HG02678 (cell line): ENCODE measurements at regions not wholly inside any gene's neighbourhood (a gene's known extent, or its start where the extent isn't known, plus 50 kb on each side); places are given as distances from the start of the nearest gene placed in this dataset.
"Not testable (repeated sequence)": the region's sequence is repeated elsewhere in the genome, so short reads cannot be mapped to it uniquely, and the experiment has no call there.

Experiments used
- ATAC-seq: cut with Tn5 transposase; IDR thresholded peaks from one replicate; pipeline ENCODE4 v1.9.1; 2021; ENCODE audit warnings: mild to moderate bottlenecking, moderate library complexity; ENCODE audit not compliant: unreplicated experiment

DNA sequence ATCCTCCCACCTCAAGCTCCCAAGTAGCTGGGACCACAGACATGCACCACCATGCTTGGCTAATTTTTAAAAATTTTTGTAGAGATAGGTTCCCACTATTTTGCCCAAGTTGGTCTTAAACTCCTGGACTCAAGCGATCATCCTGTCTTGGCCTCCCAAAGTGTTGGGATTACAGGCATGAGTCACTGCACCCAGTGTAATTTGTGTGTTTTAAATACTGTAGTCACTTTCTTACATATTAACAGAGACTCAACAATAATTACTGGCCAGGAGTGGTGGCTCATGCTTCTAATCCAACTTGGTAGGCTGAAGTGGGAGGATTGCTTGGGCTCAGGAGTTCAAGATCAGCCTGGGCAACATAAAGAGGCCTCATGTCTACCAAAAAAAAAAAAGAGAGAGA, 293.0 kb downstream of the RDH14 start:
- no peak for ATAC-seq

DNA sequence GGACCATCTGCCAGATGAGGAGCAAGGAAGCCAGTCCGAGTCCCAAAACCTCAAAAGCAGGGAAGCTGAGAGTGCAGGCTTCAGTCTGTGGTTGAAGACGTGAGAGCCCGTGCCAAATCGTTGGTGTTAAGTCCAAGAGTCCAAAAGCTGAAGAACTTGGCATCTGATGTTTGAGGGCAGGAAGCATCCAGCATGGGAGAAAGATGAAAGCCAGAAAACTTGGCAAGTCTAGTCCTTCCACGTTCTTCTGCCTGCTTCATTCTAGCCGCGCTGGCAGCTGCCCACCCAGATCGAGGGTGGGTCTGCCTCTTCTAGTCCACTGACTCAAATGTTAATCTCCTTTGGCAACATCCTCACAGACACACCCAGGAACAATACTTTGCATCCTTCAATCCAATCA, 293.8 kb downstream of the RDH14 start:
- ATAC-seq: not testable (repeated sequence)

DNA sequence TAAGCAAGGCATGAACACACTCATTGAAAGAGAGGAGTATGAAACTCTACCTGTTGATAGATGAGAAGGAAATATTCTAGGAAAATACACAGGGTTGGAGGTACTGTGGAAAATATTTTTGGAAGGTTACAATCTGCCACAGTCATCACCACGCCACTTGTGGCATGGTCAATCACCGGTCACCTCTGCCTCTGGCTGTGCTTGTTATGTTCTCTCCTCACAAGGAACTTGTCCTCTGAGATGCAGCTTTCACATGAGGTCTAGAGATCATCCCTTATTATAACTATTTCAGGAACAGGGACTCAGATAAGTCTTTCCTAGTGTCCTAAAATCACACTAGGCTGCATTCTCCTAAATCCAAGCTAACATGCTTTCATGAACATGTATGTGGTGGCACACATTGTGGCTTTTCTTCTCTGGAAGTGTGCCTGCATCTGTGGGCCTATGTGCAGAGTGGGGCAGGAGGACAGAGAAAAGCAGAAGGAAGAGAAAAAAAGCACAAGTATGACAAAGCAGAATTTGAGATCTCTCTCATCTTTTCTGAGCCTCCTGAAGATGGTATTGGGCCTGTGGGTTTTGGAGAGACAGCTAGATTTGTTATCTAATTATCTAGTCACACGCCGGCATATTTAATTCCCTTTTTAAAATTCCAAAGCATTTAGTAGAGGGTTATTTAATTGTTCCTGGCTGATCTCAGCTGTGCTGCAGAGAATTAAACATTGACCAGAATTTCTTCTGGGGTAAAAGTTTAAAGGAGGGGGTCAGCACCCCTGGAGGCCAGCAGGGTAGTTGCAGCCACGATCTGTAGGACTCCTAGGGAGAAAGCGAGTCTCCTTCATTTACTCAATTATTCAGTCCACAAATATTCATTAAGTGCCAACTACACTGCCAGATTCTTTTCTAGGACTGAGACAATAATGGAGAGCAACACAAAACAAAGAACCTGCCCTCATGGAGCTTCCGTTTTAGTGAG, 294.6 kb downstream of the RDH14 start:
- ATAC-seq: no peak

DNA sequence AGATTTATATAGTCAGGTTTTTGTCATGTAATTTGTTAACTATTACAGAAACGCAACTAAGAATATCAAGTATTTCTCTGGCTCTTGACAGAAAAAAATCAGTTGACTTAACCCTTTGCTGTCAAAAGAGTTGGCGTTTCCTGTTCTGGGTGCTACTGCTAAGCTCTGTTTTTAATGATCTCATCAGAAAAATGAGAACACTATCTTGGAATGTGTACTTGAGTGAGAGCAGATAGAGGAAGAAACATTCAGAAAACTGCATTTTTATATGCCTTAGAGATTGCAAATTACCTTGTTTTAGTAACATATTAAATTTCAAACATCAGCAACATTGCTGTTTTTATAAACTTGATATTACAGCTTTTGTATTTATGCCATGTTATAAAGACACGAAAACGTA, 297.9 kb downstream of the RDH14 start:
- no peak for ATAC-seq

DNA sequence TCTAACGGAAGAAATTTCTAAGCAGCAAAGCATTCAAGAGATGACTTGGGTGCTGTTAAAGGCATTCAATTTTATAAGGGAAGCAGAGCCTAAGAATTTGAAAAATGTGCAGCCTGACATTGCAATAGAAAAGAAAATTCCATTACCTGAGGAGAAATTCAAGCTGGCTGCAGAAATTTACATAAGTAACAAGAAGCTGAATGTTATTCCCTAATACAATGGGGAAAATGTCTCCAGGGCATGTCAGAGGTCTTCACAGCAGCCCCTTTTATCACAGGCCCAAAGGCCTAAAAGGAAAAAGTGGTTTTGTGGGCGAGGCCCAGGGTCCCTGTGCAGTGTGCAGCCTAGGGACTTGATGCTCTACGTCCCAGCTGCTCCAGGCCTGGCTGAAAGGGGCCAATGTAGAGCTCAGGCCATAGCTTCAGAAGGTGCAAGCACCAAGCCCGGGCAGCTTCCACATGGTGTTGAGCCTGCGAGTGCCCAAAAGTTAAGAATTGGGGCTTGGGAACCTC, 306.7 kb downstream of the RDH14 start:
- ATAC-seq: no peak

DNA sequence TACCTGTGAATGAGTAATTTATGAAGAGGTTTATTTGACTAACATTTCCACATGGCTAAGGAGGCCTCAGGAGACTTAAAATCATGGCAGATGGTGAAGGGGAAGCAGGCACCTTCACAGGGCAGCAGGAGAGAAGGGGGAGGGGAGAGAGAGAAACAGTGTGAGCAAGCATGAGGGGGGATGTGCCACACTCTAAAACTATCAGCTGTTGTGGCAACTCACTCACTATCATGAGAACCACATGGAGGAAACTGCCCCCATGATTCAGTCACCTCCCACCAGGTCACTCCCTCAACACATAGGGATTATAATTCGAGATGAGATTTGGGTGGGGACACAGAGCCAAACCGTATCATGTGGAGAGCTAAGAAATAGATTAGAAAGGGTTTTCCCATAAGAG, 309.0 kb downstream of the RDH14 start:
- no peak for ATAC-seq

DNA sequence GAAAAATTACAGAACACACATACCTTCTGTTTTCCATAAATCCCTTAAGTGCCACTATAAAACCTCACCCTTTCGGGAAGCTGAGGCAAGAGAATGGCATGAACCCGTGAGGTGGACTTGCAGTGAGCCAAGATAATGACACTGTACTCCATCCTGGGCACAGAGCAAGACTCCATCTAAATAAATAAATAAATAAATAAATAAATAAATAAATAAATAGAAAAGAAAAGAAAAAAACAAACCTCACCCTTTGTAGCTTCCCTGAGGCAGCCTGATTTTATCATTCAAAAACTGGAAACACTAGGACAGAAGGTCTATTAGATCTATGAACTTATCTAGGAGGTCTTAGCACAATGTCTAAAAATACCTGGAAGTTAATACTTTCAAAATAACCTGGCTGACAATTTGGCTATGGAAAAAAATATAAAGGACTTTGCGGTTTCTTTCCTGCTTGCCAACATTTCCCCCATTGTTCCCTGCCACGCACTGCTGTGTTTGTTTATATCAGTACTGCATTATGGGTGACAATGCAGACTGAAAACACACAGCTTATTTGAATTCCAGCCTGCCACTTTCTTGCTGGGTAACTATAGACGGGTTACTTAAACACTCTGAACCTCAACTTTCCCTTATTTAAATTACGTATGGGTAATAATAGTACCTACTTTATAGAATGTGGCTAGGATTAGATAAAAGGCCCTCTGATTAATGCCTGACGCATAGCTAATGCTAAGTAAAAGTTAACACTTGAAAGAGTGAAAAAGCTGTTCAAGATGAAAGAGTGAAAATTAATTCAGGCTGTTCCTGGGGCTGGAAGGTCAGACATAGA, 313.0 kb downstream of the RDH14 start:
- no peak for ATAC-seq

DNA sequence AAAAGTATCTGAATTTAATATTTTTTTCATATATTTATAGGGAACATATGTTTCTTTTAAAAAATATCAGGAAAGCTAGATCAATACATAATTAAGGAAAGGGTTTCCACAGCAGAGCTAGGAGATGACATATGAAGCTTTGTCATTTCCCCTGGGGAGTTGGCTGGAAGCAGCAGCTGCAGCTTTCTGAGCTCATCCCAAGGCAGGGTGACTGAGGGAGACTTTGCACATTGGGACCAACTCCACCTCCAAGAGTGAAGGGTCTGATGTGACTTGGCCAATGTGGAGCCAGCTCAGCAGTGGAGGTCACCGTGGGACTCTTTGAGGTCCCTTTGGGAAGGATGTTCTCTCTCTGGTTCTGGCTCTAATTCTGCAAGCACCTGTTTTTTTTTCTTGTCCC, 315.1 kb downstream of the RDH14 start:
- ATAC-seq: no peak

DNA sequence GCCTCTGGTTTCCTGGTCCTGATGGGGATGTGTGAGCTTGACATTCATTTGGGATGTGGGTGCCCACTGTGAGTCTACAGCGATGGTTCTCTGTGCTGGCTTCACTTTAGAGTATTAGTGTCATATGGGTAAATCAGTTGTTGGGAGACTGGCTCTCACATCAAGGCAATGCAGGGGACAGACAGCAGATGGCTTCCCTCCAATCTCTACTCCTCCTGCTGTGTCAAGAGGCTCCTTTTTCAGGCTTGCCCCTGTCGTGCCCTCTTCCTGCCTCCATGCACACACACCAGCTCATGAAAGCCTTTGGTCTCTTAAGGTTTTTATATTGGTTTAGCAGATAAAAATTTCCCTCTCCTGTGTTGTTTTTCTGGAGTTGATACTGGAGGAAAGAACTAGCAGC, 315.6 kb downstream of the RDH14 start:
- no peak for ATAC-seq

DNA sequence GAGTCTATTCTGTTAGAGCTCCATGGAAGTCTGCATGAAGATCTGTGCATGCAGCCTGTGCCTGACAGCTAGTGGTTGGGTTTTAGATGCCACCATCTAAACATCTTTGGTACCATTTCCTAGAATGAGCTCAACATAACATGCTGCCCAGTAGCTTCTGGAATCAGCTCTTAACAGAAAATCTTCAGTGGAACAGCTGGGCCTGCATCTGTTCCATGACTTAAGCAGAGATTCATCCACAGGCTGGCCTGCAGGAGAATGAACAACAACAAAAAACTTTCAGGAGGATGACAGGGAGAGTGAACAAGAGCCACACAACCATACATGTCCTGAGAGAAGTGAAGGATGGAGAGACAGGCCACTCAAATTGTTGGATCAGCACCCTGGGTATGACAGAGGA, 316.6 kb downstream of the RDH14 start:
- no peak for ATAC-seq

DNA sequence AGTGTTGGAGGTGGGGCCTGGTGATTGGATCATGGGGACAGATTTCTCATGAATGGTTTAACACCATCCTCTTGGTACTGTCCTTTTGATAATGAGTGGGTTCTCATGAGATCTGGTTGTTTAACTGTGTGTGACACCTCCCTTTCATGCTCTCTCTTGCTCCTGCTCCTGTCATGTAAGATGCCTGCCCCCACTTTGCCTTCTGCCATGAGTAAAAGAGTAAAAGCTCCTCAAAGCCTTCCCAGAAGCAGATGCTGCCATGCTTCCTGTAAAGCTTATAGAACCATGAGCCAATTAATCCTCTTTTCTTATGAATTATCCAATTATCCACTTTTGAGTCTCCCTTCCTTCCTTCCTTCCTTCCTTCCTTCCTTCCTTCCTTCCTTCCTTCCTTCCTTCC, 317.7 kb downstream of the RDH14 start:
- ATAC-seq: no peak

DNA sequence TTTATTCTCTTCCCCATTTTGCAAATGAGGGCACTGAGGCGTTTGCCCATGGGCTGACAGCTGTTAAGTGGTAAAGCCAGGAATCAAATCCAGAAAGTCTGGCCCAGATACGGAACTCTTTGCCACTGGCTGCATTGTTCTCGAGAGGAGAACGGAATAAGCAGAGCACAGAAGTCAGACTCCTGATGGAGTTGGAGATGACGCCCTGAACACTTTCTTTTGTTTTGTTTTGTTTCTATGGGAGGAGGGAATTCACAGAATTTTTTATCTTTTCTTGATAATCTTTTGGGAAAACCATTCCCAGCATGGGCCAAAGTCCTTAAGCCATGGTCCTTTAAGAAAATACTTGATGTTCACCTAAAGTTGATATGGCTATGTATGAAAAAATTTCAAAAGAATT, 322.2 kb downstream of the RDH14 start:
- ATAC-seq: no peak

DNA sequence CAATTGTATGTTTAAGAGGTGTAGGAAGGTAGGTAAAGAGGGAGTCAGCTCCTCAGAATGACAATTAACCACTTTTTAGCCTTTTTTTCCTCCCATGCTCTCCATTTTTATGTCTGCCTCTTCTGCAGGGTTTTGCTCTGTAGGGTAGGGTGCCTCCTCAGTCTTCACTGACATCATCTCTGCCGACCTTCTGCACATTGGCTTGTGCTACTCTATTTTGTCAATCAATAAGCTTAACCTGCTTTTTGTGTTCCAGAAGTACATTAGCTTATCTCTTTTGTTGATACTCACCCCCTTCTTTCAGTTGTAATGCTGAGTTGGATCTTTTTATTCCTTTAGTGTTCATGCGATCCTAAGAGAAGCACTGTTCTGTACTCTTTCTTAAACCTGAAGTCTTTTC, 323.2 kb downstream of the RDH14 start:
- no peak for ATAC-seq

DNA sequence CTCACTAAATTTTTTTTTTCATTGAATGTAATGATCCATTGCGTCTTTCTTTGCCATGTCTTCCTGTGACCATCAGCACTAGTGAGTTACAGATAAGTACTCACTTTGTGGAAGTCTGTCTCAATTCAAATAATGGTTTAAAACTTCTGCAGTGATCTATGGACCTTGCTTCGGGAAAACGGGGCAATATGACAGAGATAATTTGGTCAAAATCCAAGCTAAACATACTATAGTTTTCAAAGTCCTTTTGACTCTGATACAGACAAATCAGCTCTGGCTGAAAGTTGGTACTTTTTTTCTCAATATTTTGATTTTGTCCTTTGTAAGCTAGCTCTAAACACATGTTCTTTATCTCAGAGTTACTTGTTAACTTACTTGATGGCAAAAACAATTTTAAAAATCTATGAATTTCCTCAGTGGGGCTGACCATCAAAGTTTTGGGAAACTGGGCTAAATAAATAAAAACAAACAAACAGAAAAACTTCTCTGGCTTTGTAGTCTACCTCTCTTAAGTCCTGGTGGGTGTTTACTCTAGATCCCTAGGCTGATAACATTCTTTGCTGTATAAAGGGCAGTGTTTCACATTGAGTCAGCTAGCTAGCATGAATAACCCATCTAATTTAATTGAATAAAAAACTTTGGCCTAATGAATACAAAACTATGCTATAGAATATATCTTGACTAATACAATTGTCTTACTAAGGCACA, 327.6 kb downstream of the RDH14 start:
- no peak for ATAC-seq

DNA sequence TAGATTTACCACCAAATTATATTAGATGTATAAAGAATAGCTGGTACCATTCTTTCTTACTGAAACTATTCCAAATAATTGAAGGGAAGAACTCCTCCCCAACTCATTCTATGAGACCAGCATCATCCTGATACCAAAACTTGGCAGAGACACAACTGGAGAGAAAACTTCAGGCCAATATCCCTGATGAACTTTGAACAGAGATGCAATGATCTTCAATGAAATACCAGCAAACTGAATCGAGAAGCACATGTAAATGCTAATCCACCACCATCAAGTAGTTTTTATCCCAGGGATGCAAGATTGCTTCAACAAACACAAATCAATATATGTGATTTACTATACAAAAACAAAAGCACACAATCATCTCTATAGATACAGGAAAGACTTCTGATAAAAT, 329.8 kb downstream of the RDH14 start:
- ATAC-seq: no peak

DNA sequence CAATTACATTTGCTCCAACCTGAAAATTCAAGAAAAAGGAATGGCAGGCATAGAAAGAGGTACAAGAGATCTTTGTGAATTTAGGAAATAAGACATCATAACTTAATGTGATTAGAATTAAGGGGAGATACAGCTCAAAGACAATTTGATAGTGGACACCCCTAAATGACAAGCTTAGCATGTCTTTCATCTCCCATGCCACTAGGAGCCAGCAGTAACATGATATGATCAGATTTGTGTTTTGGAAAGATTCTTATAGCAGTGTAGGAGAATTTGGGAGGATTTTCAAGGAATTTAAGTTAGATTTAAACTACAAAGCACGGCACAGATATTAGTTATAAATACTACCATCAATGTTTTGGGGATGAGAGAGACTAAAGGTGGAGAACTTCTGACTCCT, 340.8 kb downstream of the RDH14 start:
- no peak for ATAC-seq

DNA sequence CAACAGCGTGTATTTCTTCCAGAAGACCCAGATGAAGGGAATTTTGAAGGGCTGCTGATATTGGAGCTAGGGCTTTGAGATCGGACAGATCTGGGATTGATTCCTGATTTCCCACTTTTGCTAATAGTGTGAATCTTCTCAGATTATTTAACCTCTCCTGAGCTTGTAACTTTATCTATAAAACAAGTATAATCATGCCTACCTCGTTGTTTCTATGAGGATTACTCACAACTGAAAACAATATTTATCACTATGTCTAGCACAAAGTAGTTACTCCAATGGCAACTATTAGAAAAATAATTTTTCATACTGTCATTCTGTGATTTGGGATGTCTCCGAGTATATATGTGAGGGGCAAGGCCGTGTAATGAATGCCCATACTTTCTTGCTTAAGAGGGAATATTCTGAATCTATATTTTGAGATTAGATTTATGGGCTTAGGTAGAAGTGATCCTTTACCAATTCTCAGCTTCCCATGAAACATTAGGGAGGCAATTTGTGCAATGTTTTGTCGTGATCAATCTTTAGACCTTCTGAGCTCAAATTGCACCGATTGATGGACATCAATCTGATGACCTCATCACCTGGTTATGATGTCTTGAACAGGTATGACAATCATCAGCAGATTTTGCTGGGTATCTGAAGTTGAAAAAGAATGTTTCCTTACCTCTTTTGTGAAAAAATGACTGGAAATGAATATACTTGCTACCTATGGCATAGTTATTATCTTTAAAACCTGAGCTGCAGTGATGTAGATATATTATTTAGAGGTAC, 339.9 kb downstream of the KCNS3 start:
- no peak for ATAC-seq

DNA sequence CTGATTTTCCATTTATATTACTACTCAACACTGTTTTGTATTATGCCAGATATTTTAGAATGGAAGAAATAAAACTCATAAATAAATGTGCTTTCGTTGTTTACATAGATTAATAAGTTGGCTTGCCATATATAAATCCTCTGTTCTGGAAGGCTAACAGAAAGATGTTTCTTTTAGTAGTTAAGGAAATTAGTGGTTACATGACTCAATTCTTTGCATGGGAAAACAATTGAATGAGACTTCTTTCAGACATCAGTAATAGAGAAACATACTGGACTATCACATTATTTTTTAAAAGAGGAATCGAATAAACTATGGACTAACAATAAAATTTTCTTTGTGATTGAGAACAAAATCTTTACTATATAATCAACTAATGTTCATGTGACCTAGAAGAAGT, 336.5 kb downstream of the KCNS3 start:
- ATAC-seq: no peak

DNA sequence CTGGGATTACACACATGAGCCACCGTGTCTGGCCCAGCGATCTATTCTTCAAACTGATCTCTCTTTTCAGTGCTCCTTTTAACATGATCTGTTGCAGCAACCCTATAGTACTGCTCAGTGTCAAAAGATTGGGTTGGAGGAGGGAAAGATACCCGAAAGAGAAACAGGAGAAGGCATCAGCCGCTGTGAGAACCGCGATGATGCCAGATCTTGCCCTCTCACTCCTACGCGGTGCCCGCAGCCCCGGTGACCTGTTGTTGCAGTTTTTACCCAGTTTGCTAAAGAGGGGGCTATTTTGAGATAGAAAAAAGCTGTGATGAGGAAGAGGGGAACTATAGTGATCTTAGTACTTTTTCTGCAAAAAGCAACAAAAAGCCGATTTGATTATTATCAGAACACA, 335.5 kb downstream of the KCNS3 start:
- no peak for ATAC-seq

DNA sequence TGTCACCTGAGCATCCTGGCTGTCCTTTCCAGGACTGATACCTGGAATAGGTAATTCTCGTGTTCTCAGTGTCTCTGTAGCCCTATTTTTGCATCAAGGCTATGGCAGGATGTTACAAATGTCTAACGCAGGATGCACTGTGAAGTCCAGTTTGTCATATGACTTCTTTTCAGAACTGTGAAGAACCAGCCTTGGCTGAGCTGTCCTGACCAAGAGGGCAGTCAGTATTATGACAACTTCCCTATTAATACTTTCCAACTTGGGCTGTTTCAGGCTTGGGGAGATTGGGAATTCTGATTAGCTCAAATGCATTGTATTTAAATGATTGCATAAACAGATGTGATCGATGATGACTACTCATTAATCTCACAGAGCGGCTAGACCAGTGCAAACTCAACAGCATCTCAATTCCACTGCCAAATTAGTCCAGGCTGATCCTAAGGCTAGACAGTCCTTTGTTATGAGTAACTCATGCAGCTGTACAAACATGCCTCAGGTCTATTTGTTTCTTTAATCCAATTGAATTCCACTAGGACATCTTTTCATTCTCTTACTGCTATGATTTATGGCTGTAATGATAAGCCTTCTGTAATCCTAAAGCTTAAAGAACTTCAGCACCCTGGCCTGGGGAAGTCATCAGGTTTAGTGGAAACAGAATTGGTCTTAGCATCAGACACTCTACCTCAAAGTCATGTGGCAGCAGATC, 331.6 kb downstream of the KCNS3 start:
- ATAC-seq: no peak
